ENCODE measurements at regions not wholly inside any gene's neighbourhood (a gene's known extent, or its start where the extent isn't known, plus 50 kb on each side); places are given as distances from the start of the nearest gene placed in this dataset.

- Histone ChIP-seq H3K36me3 (no peaks in the 10 kb centered on the region), H3K4me3 (no peak overlapping the region), H3K4me1 (no peaks in the 10 kb centered on the region), H3K27ac (no peak overlapping the region), H3K9me3 (no peaks in the 10 kb centered on the region), H3K27me3 (no peaks in the 10 kb centered on the region)
- TF ChIP-seq EP300 (IDR thresholded peaks at IDR 0.05) = no peak
- no peak for TF ChIP-seq POLR2A (IDR thresholded peaks at IDR 0.05)
- TF ChIP-seq CTCF (IDR thresholded peaks at IDR 0.05) = no peak
- TF ChIP-seq POLR2AphosphoS5 (IDR thresholded peaks at IDR 0.05) = no peak
- 90% methylated on average over 4 of the region's 4 CpGs for WGBS
- no peak for DNase-seq (ENCODE audit: low spot score in 2 of 2)
These were observed 375.2 kb downstream of the ARL4A start for GRCh38 chr7:13062631-13063030.

DNA sequence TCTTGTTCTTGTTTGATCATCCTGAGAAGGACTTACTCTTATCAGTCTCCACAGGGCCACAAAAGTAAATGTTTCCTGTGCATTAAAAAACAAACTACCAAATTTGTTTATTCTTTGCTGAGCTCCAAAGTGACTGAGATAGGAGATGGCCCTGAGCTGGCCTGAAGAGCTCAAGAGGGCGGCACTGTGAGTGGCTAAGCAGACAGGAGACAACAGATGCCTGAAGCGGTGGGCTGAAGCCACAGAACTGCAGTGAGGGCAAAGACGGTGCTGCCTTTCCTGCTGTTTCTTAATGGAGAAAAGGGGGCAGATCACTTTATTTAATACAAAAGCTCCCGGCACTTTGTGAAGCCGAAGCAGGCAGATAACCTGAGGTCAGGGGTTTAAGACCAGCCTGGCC is 379.6 kb downstream of the ARL4A start:
- WGBS = 86% methylated on average over 5 of the region's 5 CpGs
- Histone ChIP-seq H3K36me3 (no peaks in the 10 kb centered on the region), H3K27me3 (no peaks in the 10 kb centered on the region), H3K4me1 (peaks cover 5% of the 10 kb centered on the region), H3K4me3 (no peak overlapping the region), H3K27ac (no peak overlapping the region), H3K9me3 (no peaks in the 10 kb centered on the region)
- no peak for TF ChIP-seq CTCF (IDR thresholded peaks at IDR 0.05)
- no peak for TF ChIP-seq POLR2AphosphoS5 (IDR thresholded peaks at IDR 0.05)
- no peak for TF ChIP-seq EP300 (IDR thresholded peaks at IDR 0.05)
- TF ChIP-seq POLR2A (IDR thresholded peaks at IDR 0.05) = no peak
- DNase-seq (ENCODE audit: low spot score in 2 of 2) = no peak

DNA sequence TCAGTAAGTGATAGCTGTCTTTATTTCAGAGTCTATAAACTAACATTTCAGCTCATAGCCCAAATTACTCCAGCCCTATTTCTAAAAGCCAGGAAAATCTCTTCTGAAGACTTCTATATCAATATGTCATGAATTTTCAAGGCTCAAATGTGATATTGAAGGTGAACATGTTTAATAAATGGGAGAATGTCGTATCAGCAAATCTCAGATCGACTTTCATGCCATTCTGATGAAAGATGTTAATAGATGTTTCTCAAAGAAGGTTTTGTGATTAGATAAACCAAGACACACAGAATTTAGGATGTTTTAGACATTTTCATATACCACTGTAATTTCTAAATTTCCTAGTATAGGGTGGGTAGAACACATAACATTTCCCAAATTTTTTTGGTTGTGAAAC is 380.6 kb downstream of the ARL4A start:
- Histone ChIP-seq H3K4me3 (no peak overlapping the region), H3K27ac (no peak overlapping the region), H3K9me3 (no peaks in the 10 kb centered on the region), H3K4me1 (peaks cover 9% of the 10 kb centered on the region), H3K36me3 (no peaks in the 10 kb centered on the region), H3K27me3 (no peaks in the 10 kb centered on the region)
- no peak for TF ChIP-seq EP300 (IDR thresholded peaks at IDR 0.05)
- no peak for TF ChIP-seq CTCF (IDR thresholded peaks at IDR 0.05)
- no peak for TF ChIP-seq POLR2AphosphoS5 (IDR thresholded peaks at IDR 0.05)
- no peak for DNase-seq (ENCODE audit: low spot score in 2 of 2)
- 83% methylated on average over 2 of the region's 2 CpGs for WGBS

- Histone ChIP-seq H3K4me3 (no peak overlapping the region), H3K4me1 (peaks cover 9% of the 10 kb centered on the region), H3K36me3 (no peaks in the 10 kb centered on the region), H3K27me3 (no peaks in the 10 kb centered on the region), H3K27ac (no peak overlapping the region), H3K9me3 (no peaks in the 10 kb centered on the region)
- TF ChIP-seq POLR2AphosphoS5 (IDR thresholded peaks at IDR 0.05) (no peak), POLR2A (IDR thresholded peaks at IDR 0.05) (no peak), CTCF (IDR thresholded peaks at IDR 0.05) (no peak), EP300 (IDR thresholded peaks at IDR 0.05) (no peak)
- DNase-seq (ENCODE audit: low spot score in 2 of 2) = no peak
- 84% methylated on average over 1 of the region's 1 CpG for WGBS
These were observed 382.4 kb downstream of the ARL4A start for GRCh38 chr7:13069841-13070240.

- Histone ChIP-seq H3K36me3 (no peaks in the 10 kb centered on the region), H3K9me3 (no peaks in the 10 kb centered on the region), H3K27ac (no peak overlapping the region), H3K4me3 (no peak overlapping the region), H3K4me1 (peaks cover 9% of the 10 kb centered on the region), H3K27me3 (no peaks in the 10 kb centered on the region)
- no peak for TF ChIP-seq POLR2A (IDR thresholded peaks at IDR 0.05)
- no peak for TF ChIP-seq POLR2AphosphoS5 (IDR thresholded peaks at IDR 0.05)
- no peak for TF ChIP-seq CTCF (IDR thresholded peaks at IDR 0.05)
- TF ChIP-seq EP300 (IDR thresholded peaks at IDR 0.05) = no peak
- WGBS = 30% methylated on average over 3 of the region's 3 CpGs
- no peak for DNase-seq (ENCODE audit: low spot score in 2 of 2)
These were observed 384.6 kb downstream of the ARL4A start for GRCh38 chr7:13072014-13072413.

Measured in suprapubic skin (tissue), 4 donors.